ENCODE measurements at regions not wholly inside any gene's neighbourhood (a gene's known extent, or its start where the extent isn't known, plus 50 kb on each side); places are given as distances from the start of the nearest gene placed in this dataset.

GRCh38 chr7:32223721-32224120, 153.5 kb upstream of the PDE1C start:
- TF ChIP-seq CTCF (IDR thresholded peaks at IDR 0.05): no peak
- TF ChIP-seq POLR2A (IDR thresholded peaks at IDR 0.05): no peak

All from uterus (tissue), 2 donors.